Retinal pigment epithelial cell (primary cell): ENCODE measurements at regions not wholly inside any gene's neighbourhood (a gene's known extent, or its start where the extent isn't known, plus 50 kb on each side); places are given as distances from the start of the nearest gene placed in this dataset.

ENCODE experiments used
- DNase-seq: peaks from one replicate; pipeline ENCODE4 v3.0.0-alpha.2; 2010; ENCODE audit warnings: low read depth
- H3K4me3 ChIP-seq: 2 replicates; pipeline ENCODE4 v1.5.1; 2011; ENCODE audit warnings: mild to moderate bottlenecking, low read length, control low read depth, moderate library complexity
- CTCF ChIP-seq: conservative IDR thresholded peaks from 2 replicates; pipeline ENCODE4 v1.5.1; 2011; ENCODE audit warnings: low read depth, low read length, control low read depth, inconsistent platforms

GRCh38 chr6:51369485-51369884 is 550.8 kb downstream of the TFAP2B start:
- H3K4me3 ChIP-seq = no peak overlapping the region
- DNase-seq = no peak
- TF ChIP-seq CTCF = no peak

GRCh38 chr6:51382847-51383246 is 564.2 kb downstream of the TFAP2B start:
- no peak for DNase-seq
- no peak for TF ChIP-seq CTCF
- H3K4me3 ChIP-seq = no peak overlapping the region

DNA sequence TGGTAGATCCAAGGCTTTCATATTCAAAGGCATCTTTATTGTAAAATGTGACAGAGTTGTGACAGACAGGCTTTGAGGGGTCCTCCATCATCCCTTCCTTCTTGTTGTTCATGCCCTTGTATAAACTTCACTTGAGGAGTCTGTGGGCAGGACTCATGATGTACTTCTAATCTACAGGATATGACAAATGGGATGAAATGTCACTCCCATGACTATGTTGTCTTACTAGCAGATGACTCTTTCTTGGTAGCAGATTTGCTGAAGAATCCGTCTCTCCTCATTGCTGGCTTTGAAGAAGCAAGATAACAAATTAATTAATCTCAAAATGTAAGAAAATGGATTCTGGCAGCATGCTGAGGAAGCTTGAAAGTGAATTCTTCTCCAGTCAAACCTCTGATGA is 566.1 kb downstream of the TFAP2B start:
- H3K4me3 ChIP-seq = no peak overlapping the region
- no peak for DNase-seq
- no peak for TF ChIP-seq CTCF

GRCh38 chr6:51386347-51386836 is 567.7 kb downstream of the TFAP2B start:
- TF ChIP-seq CTCF = no peak
- H3K4me3 ChIP-seq = no peak overlapping the region
- DNase-seq = no peak

DNA sequence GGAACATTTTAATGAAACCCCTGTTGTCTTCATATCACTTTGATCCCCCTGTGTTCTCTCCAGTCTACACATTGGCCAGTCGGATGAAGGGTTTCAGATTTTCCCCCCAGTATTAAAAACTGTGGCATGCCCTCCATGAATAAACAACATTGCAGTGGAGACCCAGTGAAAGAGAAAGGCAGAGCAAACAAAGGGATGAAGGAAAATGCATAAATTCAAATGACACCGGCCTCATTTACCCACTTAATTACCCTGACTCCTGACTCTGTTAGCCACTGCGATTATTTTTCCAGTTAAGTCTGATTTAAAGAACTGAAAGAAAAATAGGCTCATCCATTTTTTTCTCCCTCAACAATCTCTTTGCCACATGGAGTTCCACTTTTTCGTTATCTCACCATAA is 569.2 kb downstream of the TFAP2B start:
- H3K4me3 ChIP-seq = no peak overlapping the region
- TF ChIP-seq CTCF = no peak
- no peak for DNase-seq

- no peak overlapping the region for H3K4me3 ChIP-seq
- no peak for TF ChIP-seq CTCF
- DNase-seq = no peak
Measured at GRCh38 chr6:51394061-51394460, 575.4 kb downstream of the TFAP2B start.

DNA sequence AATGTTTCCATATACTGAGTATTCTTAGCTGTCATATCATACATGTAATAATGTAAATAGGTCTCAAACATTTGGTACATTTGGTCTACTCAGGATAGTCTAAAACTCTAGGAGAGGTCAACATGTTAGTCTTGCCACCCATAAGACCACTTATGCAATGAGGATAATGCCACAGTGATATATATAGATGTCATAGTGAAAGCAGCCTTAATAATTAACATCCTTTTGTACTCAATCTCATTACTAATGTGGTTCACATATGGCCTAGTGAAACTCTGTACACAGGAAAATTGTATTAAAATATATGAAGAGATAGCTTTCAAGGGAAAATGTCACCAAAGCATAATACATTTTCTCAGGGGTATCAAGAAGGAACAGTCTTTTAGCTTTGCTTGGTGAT is 577.9 kb downstream of the TFAP2B start:
- no peak for TF ChIP-seq CTCF
- DNase-seq = no peak

More for the DNA sequence above, 577.9 kb downstream of the TFAP2B start:
- no peak overlapping the region for H3K4me3 ChIP-seq
